ENCODE measurements at regions not wholly inside any gene's neighbourhood (a gene's known extent, or its start where the extent isn't known, plus 50 kb on each side); places are given as distances from the start of the nearest gene placed in this dataset.

DNA sequence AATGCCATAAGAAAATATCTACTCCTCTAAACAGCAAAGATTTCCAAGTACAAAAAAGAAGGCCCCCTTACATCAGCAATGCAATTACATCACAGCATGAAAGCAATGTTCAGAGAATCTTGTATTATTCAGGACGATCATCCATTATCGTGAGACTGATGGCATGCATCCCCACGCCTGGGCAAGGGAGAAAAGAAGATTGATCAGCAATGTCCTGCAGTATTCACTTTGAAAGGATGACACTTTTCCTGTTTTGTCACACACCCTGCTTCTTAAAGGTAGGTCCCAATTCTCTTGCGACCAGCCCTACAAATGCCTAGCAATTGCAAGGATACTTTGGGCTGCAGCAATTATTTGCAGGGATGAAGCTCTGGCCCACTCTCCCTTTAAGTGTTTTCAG lies 108.7 kb downstream of the TOMM20 start:
- TF ChIP-seq EZH2 (IDR thresholded peaks at IDR 0.05; ENCODE audit: low read length) = no peak
- TF ChIP-seq, protein P1, sequence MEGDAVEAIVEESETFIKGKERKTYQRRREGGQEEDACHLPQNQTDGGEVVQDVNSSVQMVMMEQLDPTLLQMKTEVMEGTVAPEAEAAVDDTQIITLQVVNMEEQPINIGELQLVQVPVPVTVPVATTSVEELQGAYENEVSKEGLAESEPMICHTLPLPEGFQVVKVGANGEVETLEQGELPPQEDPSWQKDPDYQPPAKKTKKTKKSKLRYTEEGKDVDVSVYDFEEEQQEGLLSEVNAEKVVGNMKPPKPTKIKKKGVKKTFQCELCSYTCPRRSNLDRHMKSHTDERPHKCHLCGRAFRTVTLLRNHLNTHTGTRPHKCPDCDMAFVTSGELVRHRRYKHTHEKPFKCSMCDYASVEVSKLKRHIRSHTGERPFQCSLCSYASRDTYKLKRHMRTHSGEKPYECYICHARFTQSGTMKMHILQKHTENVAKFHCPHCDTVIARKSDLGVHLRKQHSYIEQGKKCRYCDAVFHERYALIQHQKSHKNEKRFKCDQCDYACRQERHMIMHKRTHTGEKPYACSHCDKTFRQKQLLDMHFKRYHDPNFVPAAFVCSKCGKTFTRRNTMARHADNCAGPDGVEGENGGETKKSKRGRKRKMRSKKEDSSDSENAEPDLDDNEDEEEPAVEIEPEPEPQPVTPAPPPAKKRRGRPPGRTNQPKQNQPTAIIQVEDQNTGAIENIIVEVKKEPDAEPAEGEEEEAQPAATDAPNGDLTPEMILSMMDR (optimal IDR thresholded peaks at IDR 0.05 in 1 of 3, IDR thresholded peaks at IDR 0.05 in 1 of 3, conservative IDR thresholded peaks at IDR 0.05 in 1 of 3; ENCODE audit: extremely low read depth in 1 of 3, insufficient read depth in 2 of 3, low read length in 3 of 3) = no peak
